ENCODE measurements at regions not wholly inside any gene's neighbourhood (a gene's known extent, or its start where the extent isn't known, plus 50 kb on each side); places are given as distances from the start of the nearest gene placed in this dataset.
"Not testable (repeated sequence)": the region's sequence is repeated elsewhere in the genome, so short reads cannot be mapped to it uniquely, and the experiment has no call there.

- DNase-seq: no peak
Measured at GRCh38 chr4:42824278-42824977, 68.1 kb upstream of the GRXCR1 start.

GRCh38 chr4:42821230-42821629 lies 71.3 kb upstream of the GRXCR1 start:
- DNase-seq: no peak

DNA sequence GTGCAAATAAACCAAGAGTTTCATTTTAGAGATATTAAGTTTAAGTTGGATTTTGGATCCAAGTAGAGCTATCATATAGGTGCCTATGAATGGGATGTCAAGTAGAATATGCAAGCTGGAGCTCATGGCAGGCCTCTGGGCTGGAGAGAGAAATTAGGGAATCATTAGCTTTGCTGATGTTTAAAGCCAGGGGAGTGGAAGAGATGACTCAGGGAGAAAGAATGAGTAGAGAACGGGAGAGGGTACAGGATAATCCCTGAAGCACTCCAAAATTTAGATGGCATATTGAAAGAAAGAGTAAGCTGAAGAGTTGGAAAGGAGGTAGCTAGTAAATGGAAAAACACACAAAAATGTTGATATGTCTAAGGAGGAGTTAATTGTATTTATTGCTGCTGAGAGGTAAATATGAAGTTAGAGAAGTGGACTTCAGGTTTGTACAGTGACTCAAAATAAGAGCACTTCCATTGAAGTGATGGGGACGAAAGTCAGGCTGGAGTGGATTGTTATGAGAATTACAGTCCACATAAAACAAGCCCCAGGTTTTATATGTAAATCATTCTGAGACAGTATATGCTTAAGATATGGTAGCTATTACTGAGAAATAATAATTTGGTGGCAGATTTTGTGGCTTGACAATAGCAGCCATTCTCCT lies 72.5 kb upstream of the GRXCR1 start:
- no peak for DNase-seq

- no peak for DNase-seq
Measured at GRCh38 chr4:42817913-42818312, 74.6 kb upstream of the GRXCR1 start.

DNA sequence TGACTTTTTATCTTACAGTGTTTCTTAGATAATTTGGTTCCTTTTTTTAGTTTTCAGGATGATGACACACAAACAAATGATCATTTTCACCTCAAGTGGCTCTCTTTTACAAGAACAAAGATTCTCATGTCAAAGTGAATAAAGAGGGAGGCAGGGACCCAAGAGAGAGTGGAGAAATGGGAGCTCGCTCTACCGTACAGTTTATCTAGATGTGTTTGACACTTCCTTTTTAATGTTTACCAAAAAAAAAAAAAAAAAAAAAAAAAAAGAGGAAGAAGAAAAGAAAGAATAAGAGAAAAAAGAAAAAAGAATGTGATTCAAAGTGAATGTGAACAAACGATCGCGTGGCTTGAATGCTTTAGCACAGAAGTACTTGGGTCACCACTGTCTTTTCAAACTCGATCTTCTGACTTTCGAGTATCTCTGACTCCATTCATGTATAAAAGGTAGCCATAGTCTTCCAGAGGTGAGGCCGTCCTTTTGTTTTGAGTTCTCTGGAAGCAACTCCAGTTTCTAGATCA lies 75.6 kb upstream of the GRXCR1 start:
- DNase-seq: no peak

DNA sequence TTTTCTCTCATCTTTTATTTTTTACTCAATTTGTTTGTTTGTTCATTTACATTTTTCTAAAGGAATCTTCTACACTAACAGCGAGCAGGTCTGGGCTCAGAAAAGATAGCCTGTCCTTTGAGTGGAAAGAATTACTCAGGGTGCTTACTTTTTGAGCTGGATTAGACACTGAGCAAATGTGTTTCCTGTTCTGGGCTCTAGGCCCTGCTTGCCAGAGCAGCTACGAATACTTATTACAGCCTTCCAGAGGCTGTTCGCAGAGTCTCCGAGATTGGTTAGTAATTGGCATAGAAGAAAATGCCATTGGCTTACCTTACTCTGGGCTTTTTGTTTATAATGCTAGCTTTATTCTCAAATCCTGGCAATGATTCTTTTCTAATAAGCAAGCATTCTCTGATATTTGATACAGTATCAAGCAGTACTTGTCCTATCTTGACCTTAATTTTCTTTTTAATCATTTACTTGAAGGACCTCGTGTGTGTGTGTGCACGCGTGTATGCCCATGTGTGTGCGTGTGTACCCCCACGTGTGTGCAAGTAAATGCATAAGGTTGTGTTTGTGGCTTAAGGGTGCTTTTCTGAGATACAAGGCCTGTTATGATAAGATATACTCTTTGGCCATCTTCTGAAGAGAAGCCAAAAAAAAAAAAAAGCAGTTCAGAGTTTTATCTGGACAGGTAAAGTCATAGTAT lies 76.2 kb upstream of the GRXCR1 start:
- no peak for DNase-seq

GRCh38 chr4:42809419-42810084 lies 83.0 kb upstream of the GRXCR1 start:
- no peak for DNase-seq

- no peak for DNase-seq
Measured at GRCh38 chr4:42806303-42806835, 86.1 kb upstream of the GRXCR1 start.

- DNase-seq: no peak
Measured at GRCh38 chr4:42789041-42789567, 103.4 kb upstream of the GRXCR1 start.

- no peak for DNase-seq
Measured at GRCh38 chr4:42787079-42787463, 105.4 kb upstream of the GRXCR1 start.

DNA sequence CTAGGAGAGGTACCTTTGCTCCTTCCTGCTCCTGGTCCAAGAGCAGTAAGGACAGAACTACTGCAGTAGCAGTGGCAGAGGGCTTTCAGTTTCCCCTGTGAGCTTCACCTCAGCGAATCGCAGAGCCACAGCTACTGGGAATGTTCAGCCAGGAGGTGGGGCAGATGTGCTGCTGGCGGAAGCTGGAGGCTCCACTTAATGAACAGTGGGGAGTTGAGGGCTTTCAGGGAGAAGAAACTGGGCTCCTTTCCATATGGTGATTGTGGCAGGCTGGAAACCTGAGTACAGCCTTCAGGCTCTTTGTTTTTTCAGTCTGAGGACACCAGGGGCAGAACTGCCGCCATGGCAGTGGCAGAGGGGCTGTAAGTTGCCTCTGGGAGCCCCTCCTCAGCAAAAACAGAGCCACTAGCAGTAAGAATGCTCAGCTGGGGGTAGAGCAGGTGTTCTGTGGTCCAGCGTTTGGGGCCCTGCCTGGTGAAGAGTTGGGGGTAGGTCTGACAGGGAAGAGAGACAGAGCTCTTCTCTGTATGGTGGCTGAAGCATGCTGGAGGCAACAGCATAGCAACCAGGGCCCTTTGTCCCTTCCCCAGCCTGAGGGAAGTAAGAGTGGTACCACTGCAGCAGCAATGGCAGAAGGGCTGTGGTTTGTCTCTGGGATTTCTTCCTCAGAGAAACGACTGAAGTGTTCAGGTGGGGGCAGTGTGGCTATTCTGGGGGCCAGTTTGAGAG lies 106.0 kb upstream of the GRXCR1 start:
- DNase-seq: peak; percentile 48

GRCh38 chr4:42785817-42786216 lies 106.7 kb upstream of the GRXCR1 start:
- no peak for DNase-seq

GRCh38 chr4:42781315-42781714 lies 111.2 kb upstream of the GRXCR1 start:
- DNase-seq: no peak

GRCh38 chr4:42778349-42778748 lies 114.2 kb upstream of the GRXCR1 start:
- DNase-seq: no peak

GRCh38 chr4:42768125-42768748 lies 111.3 kb upstream of the ATP8A1 start:
- no peak for DNase-seq

DNA sequence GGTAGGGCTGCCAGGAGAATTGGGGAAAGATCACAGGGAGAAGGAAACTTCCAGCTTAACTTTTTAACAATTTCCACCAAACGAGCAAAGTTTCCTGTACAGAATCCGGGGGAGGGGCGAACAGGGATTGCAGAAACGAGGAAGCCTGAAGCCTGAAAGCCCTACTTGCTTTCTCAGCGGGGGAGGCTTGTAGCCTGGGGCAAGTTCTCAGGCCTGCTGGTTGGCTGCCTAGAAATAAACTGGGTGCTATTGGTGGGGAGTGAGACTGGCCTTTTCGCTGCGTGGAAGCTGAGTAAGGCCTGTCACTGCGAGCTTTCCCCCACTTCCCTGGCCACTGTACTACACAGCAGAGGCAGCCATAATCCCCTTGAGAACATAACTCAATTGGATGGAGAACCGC lies 110.8 kb upstream of the ATP8A1 start:
- DNase-seq: no peak

DNA sequence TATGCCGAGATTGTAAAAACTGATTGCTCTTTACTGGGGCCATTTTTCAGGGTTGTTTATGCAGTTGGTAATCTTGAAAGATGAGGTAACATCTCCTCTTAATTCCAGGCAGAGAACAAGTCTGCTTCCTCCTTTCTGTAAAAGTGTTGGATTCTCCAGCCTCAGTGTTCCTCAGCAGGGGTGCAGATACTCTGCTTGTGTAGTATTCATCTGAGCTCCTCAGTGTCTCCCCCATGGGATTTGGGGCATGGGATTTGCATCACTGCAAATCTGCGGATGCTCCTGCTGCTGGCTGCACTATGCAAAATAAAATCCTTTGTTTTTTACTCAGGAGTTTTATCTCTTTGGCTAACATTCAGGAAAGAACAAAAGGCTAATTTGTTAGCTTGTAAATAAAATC lies 104.9 kb upstream of the ATP8A1 start:
- no peak for DNase-seq

DNA sequence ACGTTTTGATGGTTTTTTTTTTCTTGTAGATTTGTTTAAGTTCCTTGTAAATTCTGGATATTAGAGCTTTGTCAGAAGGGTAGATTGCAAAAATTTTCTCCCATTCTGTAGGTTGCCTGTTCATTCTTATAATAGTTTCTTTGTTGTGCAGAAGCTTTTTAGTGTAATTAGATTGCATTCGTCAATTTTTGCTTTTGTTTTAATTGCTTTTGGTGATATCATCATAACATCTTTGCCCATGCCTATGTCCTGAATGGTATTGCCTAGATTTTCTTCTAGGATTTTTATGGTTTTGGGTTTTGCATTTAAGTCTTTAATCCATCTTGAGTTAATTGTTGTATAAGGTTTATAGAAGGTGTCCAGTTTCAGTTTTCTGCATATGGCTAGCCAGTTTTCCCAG lies 98.1 kb upstream of the ATP8A1 start:
- DNase-seq: not testable (repeated sequence)

DNA sequence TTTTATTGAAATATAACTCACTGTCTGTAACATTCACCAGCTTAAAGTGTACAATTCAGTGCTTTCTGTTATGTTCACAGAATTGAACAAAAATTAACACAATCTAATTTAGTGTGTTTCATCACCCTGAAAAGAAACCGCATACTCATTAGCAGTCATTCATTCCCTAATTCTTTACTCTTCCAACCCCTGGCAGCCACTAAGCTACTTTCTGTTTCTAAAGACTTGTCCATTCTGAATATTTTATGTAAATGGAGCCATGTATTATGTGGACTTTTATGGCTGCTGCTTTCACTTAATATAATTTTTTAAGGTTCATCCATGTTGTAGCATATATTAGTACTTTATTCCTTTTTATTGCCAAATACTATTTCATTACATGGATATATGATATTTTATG lies 94.7 kb upstream of the ATP8A1 start:
- no peak for DNase-seq

GRCh38 chr4:42750856-42751255 lies 94.0 kb upstream of the ATP8A1 start:
- no peak for DNase-seq

GRCh38 chr4:42750091-42750490 lies 93.2 kb upstream of the ATP8A1 start:
- DNase-seq: no peak

GRCh38 chr4:42747971-42748370 lies 91.1 kb upstream of the ATP8A1 start:
- no peak for DNase-seq
